Mammary epithelial cell (primary cell): ENCODE measurements at regions not wholly inside any gene's neighbourhood (a gene's known extent, or its start where the extent isn't known, plus 50 kb on each side); places are given as distances from the start of the nearest gene placed in this dataset.

Experiments
- CTCF ChIP-seq, 2 donors: IDR thresholded peaks in 1 of 2; conservative IDR thresholded peaks in 1 of 2; 2 replicates each; pipeline ENCODE4 v1.5.1; 2011 to 2012; ENCODE audit warnings: inconsistent platforms in 2 of 2, low read length in 2 of 2, mild to moderate bottlenecking in 2 of 2, control low read depth in 1 of 2, low read depth in 1 of 2; ENCODE audit not compliant: insufficient read depth in 1 of 2; ENCODE audit errors: extremely low read depth in 1 of 2
- EZH2 ChIP-seq: IDR thresholded peaks from 2 replicates; pipeline ENCODE4 v1.6.1; 2012; ENCODE audit warnings: low read length, inconsistent platforms, borderline replicate concordance

DNA sequence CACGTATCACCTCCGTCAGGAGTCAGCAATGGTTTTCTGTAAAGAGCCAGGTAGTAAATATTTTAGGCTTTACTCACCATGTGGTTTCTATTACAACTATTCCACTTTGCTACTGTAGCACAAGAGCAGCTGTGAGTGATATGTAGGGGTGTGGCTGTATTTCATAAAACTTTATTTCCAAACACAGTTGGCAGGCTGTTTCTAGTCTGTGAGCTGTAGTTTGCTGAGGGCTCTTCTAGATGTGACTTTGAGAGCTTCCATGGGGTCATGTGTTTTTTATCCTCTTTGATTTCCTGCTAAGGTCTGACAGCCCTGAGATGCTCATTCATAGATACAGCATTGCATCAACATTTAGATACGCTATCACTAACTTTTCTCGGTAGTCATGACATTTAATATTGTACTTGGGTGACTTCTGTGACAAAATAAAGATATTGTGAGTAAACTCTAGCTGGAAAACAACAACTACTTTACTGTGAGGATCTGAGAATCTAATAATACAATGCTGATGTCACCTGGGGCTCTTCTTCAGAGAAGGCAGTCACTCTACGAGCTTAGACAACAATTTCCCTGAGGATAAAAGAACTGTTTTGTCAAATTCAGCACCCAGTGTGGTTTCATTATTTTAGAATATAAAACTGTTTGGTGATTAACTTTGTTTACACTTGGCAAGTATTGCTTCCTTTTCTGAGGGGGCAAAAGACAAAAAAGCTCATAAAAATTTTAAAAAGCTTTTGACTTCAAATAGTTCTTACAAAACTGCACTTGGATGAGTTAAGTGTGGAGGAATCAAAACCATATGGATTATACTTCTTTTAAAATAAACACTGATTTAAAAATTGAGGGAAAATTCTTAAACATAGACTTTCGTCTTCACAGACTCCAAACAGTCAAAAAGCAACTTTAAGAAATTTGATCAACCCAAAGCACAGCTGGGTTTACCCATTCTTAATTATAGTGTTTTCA is 231.2 kb upstream of the DCN start:
- TF ChIP-seq CTCF (conservative IDR thresholded peaks at IDR 0.05 in 1 of 2, IDR thresholded peaks at IDR 0.05 in 1 of 2; ENCODE audit: extremely low read depth in 1 of 2, insufficient read depth in 1 of 2, low read depth in 1 of 2, low read length in 2 of 2) (peak in 1 of 2 donors; percentile 4), EZH2 (no peak)
